HL-60 (cell line): ENCODE measurements at regions not wholly inside any gene's neighbourhood (a gene's known extent, or its start where the extent isn't known, plus 50 kb on each side); places are given as distances from the start of the nearest gene placed in this dataset.

ENCODE experiments used
- DNase-seq, 2 experiments: peaks; one replicate each; pipeline ENCODE4 v3.0.0-alpha.2; 2010 to 2020; ENCODE audit warnings: low read depth in 1 of 2, low spot score in 1 of 2
- H3K27ac ChIP-seq: fragments of 250-450 bp; sonication (Bioruptor Pico); replicated peaks from 2 replicates; pipeline ENCODE4 v1.5.1; 2020; ENCODE audit warnings: mild to moderate bottlenecking, moderate library complexity
- H3K27me3 ChIP-seq: fragments of 250-450 bp; sonication (Bioruptor Pico); 2 replicates; pipeline ENCODE4 v1.5.1; 2021; ENCODE audit warnings: mild to moderate bottlenecking, moderate library complexity; ENCODE audit not compliant: insufficient read depth, poor library complexity, severe bottlenecking
- H3K4me3 ChIP-seq: replicated peaks from 2 replicates; pipeline ENCODE4 v1.5.1; 2011; ENCODE audit warnings: mild to moderate bottlenecking, control low read depth, low read length; ENCODE audit not compliant: insufficient read depth
- GABPA ChIP-seq: IDR thresholded peaks from 2 replicates; pipeline ENCODE4 v1.6.1; 2012; ENCODE audit warnings: low read depth
- POLR2AphosphoS5 ChIP-seq: IDR thresholded peaks from 2 replicates; pipeline ENCODE4 v1.6.1; 2012; ENCODE audit warnings: low read depth
- SPI1 ChIP-seq: IDR thresholded peaks from 2 replicates; pipeline ENCODE4 v1.6.1; 2012; ENCODE audit warnings: low read depth, mild to moderate bottlenecking, borderline replicate concordance
- TF ChIP-seq, protein P1 (sequence below): IDR thresholded peaks from one replicate; pipeline ENCODE4 v1.5.1; 2011; ENCODE audit warnings: low read length, control low read depth, inconsistent platforms; ENCODE audit not compliant: insufficient read depth
- TF ChIP-seq, protein P2 (sequence below): IDR thresholded peaks from 2 replicates; pipeline ENCODE4 v1.6.1; 2012; ENCODE audit warnings: low read depth; ENCODE audit not compliant: insufficient replicate concordance

- TF ChIP-seq, protein P1, sequence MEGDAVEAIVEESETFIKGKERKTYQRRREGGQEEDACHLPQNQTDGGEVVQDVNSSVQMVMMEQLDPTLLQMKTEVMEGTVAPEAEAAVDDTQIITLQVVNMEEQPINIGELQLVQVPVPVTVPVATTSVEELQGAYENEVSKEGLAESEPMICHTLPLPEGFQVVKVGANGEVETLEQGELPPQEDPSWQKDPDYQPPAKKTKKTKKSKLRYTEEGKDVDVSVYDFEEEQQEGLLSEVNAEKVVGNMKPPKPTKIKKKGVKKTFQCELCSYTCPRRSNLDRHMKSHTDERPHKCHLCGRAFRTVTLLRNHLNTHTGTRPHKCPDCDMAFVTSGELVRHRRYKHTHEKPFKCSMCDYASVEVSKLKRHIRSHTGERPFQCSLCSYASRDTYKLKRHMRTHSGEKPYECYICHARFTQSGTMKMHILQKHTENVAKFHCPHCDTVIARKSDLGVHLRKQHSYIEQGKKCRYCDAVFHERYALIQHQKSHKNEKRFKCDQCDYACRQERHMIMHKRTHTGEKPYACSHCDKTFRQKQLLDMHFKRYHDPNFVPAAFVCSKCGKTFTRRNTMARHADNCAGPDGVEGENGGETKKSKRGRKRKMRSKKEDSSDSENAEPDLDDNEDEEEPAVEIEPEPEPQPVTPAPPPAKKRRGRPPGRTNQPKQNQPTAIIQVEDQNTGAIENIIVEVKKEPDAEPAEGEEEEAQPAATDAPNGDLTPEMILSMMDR: no peak
- TF ChIP-seq POLR2AphosphoS5 (no peak), SPI1 (no peak)
- TF ChIP-seq, protein P2, sequence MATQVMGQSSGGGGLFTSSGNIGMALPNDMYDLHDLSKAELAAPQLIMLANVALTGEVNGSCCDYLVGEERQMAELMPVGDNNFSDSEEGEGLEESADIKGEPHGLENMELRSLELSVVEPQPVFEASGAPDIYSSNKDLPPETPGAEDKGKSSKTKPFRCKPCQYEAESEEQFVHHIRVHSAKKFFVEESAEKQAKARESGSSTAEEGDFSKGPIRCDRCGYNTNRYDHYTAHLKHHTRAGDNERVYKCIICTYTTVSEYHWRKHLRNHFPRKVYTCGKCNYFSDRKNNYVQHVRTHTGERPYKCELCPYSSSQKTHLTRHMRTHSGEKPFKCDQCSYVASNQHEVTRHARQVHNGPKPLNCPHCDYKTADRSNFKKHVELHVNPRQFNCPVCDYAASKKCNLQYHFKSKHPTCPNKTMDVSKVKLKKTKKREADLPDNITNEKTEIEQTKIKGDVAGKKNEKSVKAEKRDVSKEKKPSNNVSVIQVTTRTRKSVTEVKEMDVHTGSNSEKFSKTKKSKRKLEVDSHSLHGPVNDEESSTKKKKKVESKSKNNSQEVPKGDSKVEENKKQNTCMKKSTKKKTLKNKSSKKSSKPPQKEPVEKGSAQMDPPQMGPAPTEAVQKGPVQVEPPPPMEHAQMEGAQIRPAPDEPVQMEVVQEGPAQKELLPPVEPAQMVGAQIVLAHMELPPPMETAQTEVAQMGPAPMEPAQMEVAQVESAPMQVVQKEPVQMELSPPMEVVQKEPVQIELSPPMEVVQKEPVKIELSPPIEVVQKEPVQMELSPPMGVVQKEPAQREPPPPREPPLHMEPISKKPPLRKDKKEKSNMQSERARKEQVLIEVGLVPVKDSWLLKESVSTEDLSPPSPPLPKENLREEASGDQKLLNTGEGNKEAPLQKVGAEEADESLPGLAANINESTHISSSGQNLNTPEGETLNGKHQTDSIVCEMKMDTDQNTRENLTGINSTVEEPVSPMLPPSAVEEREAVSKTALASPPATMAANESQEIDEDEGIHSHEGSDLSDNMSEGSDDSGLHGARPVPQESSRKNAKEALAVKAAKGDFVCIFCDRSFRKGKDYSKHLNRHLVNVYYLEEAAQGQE: no peak
- Histone ChIP-seq H3K27me3 (no peaks in the 10 kb centered on the region), H3K4me3 (no peak overlapping the region), H3K27ac (no peak overlapping the region)
- DNase-seq: no peak
These were observed 262.0 kb upstream of the TRPM3 start for GRCh38 chr9:71383308-71383940.

GRCh38 chr9:71368157-71368556 is 246.7 kb upstream of the TRPM3 start:
- Histone ChIP-seq H3K4me3 (no peak overlapping the region), H3K27ac (no peak overlapping the region), H3K27me3 (no peaks in the 10 kb centered on the region)
- TF ChIP-seq POLR2AphosphoS5: no peak
- TF ChIP-seq, protein P1: no peak
- no peak for TF ChIP-seq SPI1
- TF ChIP-seq GABPA: no peak
- TF ChIP-seq, protein P2: no peak
- no peak for DNase-seq

DNA sequence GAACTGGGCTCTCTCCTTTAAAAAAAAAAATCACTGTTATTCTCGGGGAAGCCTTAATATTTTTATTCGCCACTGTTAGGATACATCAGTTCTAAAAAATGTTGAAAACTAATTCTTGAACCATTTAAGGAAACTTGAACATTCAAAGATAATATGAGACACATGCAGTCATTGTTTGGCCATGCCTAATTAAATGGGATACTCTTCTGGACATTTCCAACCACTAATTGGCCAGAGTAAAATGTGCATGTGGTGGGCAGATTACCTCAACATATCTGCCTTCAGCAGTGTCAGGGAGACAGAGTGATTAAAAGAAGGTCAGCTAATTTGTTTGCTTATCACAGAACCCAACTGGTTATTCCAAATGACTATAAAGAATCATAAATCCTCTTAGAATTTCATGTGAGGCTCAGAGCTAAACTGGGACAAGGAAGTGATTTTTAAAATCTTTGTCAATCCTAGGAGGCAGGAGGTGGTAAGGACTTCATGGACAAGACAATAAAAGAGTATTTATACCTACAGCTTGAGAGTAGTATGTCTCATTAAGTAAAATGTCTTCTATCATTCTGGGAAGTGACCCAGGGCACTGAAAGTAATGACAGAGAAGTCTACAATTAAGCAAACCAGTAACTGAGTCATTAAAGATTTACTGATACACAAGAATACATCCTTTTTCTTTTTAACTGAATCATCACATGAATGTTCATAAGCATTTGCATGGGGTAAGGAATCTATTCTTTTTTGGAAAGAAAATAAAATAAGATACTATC is 242.9 kb upstream of the TRPM3 start:
- no peak for TF ChIP-seq SPI1
- no peak for TF ChIP-seq GABPA
- no peak for TF ChIP-seq POLR2AphosphoS5
- TF ChIP-seq, protein P1: no peak
- TF ChIP-seq, protein P2: no peak
- DNase-seq: no peak
- no peak overlapping the region for H3K27ac ChIP-seq
- H3K27me3 ChIP-seq: no peaks in the 10 kb centered on the region
- no peak overlapping the region for H3K4me3 ChIP-seq
